K562 (cell line): ENCODE measurements at regions not wholly inside any gene's neighbourhood (a gene's known extent, or its start where the extent isn't known, plus 50 kb on each side); places are given as distances from the start of the nearest gene placed in this dataset.

Experiments
- CTCF ChIP-seq, 3 experiments: IDR thresholded peaks in 2 of 3; conservative IDR thresholded peaks in 1 of 3; 2 replicates each; pipeline ENCODE4 v1.5.1; 2011 to 2012; ENCODE audit warnings: low read length in 3 of 3, mild to moderate bottlenecking in 3 of 3, control low read depth in 2 of 3, improper control_type of control experiment in 1 of 3, inconsistent platforms in 1 of 3, low read depth in 1 of 3, mixed read lengths in 1 of 3, moderate library complexity in 1 of 3; ENCODE audit not compliant: insufficient read depth in 2 of 3
- ETS1 ChIP-seq: conservative IDR thresholded peaks from 2 replicates; pipeline ENCODE4 v1.6.1; 2011; ENCODE audit warnings: low read depth, mild to moderate bottlenecking, low read length; ENCODE audit not compliant: control insufficient read depth
- EZH2 ChIP-seq: IDR thresholded peaks from 2 replicates; pipeline ENCODE4 v1.6.1; 2012; ENCODE audit warnings: low read depth, mild to moderate bottlenecking, inconsistent platforms, low read length, borderline replicate concordance
- KDM5B ChIP-seq: fragments of 200-600 bp; sonication (generic); IDR thresholded peaks from 2 replicates; pipeline ENCODE4 v1.6.1; 2012; ENCODE audit warnings: low read depth, mild to moderate bottlenecking, moderate library complexity, low read length, control low read depth, inconsistent platforms; ENCODE audit not compliant: insufficient replicate concordance
- MBD2 ChIP-seq: sonication (generic); IDR thresholded peaks from 2 replicates; pipeline ENCODE4 v1.6.1; 2016; ENCODE audit warnings: low read depth, borderline replicate concordance
- MLX ChIP-seq, 2 experiments: fragments of 450-650 bp in 1 of 2; sonication (generic) in 1 of 2; formaldehyde crosslinking; conservative IDR thresholded peaks; 2 replicates each; pipeline versions ENCODE4 v1.4.0 to v1.8.1; 2020 to 2022; ENCODE audit warnings: mild to moderate bottlenecking in 1 of 2, missing genetic modification reagents in 1 of 2
- MYC ChIP-seq, 2 experiments: fragments of 250-450 bp in 1 of 2; sonication (Bioruptor Pico) in 1 of 2; IDR thresholded peaks; 2 replicates each; pipeline versions ENCODE4 v1.5.1 to v1.6.1; 2012 to 2021; ENCODE audit warnings: low read depth in 2 of 2, borderline replicate concordance in 1 of 2, improper control_type of control experiment in 1 of 2, low read length in 1 of 2, mild to moderate bottlenecking in 1 of 2, moderate library complexity in 1 of 2
- SIX5 ChIP-seq, 2 experiments: IDR thresholded peaks; 2 replicates each; pipeline ENCODE4 v1.6.1; 2011; ENCODE audit warnings: low read length in 2 of 2, borderline replicate concordance in 1 of 2, low read depth in 1 of 2, mild to moderate bottlenecking in 1 of 2, moderate library complexity in 1 of 2; ENCODE audit not compliant: insufficient read depth in 1 of 2
- XRCC4 ChIP-seq: IDR thresholded peaks from one replicate; pipeline ENCODE4 v1.6.1; 2011; ENCODE audit not compliant: insufficient read depth, insufficient read length; ENCODE audit errors: extremely low read depth
- ZSCAN29 ChIP-seq: fragments of 450-650 bp; IDR thresholded peaks from 2 replicates; pipeline ENCODE4 v1.6.1; 2017

GRCh38 chr5:38046103-38046502, 206.3 kb upstream of the GDNF start:
- TF ChIP-seq KDM5B (no peak), SIX5 (IDR thresholded peaks at IDR 0.05; ENCODE audit: borderline replicate concordance in 1 of 2, insufficient read depth in 1 of 2, low read depth in 1 of 2, low read length in 2 of 2) (no peak), MLX (CRISPR knock-in tag; conservative IDR thresholded peaks at IDR 0.05) (no peak), MYC (IDR thresholded peaks at IDR 0.05; ENCODE audit: low read depth, low read length) (no peak), MYC (CRISPR knock-in tag; IDR thresholded peaks at IDR 0.05; ENCODE audit: borderline replicate concordance, low read depth) (no peak), XRCC4 (no peak), ZSCAN29 (no peak), ETS1 (no peak), CTCF (IDR thresholded peaks at IDR 0.05 in 2 of 3, conservative IDR thresholded peaks at IDR 0.05 in 1 of 3; ENCODE audit: insufficient read depth in 2 of 3, low read depth in 1 of 3, low read length in 3 of 3) (no peak), EZH2 (no peak), MBD2 (no peak)
